Kidney epithelial cell (primary cell): ENCODE measurements at regions not wholly inside any gene's neighbourhood (a gene's known extent, or its start where the extent isn't known, plus 50 kb on each side); places are given as distances from the start of the nearest gene placed in this dataset.

Experiments used
- DNase-seq: peaks from one replicate; pipeline ENCODE4 v3.0.0-alpha.2; 2010; ENCODE audit warnings: low read depth
- H3K27me3 ChIP-seq: 2 replicates; pipeline ENCODE4 v1.6.0; 2011; ENCODE audit warnings: low read length; ENCODE audit not compliant: control insufficient read depth, insufficient read depth
- H3K36me3 ChIP-seq: 2 replicates; pipeline ENCODE4 v1.5.1; 2011; ENCODE audit warnings: low read length; ENCODE audit not compliant: control insufficient read depth, insufficient read depth
- H3K4me3 ChIP-seq: 2 replicates; pipeline ENCODE4 v1.5.1; 2011; ENCODE audit warnings: low read depth, mild to moderate bottlenecking, control low read depth, low read length
- TF ChIP-seq, protein P1 (sequence below): IDR thresholded peaks from 2 replicates; pipeline ENCODE4 v1.5.1; 2011; ENCODE audit warnings: mild to moderate bottlenecking, moderate library complexity, low read length, control low read depth, inconsistent platforms; ENCODE audit not compliant: insufficient read depth, poor library complexity, severe bottlenecking

DNA sequence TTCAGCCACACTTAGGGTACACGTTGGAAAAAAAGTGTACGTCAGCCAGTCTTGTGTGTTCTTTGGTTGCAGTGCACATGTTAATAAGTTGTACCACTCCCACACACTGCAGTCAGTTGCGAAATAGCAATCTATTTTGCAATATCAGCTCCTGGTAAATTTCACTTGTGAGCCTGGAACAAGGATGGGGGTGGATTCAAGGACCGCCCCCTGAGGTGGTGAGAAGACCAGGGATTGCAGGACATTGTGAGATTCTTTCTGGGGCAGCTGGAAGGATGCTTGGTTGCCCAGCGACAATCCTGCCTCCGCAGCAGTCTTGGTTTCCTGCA, 78.6 kb upstream of the ZFHX3 start:
- peak; percentile 18 for DNase-seq
- H3K36me3 ChIP-seq = no peaks in the 10 kb centered on the region
- H3K27me3 ChIP-seq = peaks cover 3% of the 10 kb centered on the region
- no peak overlapping the region for H3K4me3 ChIP-seq
- TF ChIP-seq, protein P1, sequence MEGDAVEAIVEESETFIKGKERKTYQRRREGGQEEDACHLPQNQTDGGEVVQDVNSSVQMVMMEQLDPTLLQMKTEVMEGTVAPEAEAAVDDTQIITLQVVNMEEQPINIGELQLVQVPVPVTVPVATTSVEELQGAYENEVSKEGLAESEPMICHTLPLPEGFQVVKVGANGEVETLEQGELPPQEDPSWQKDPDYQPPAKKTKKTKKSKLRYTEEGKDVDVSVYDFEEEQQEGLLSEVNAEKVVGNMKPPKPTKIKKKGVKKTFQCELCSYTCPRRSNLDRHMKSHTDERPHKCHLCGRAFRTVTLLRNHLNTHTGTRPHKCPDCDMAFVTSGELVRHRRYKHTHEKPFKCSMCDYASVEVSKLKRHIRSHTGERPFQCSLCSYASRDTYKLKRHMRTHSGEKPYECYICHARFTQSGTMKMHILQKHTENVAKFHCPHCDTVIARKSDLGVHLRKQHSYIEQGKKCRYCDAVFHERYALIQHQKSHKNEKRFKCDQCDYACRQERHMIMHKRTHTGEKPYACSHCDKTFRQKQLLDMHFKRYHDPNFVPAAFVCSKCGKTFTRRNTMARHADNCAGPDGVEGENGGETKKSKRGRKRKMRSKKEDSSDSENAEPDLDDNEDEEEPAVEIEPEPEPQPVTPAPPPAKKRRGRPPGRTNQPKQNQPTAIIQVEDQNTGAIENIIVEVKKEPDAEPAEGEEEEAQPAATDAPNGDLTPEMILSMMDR = no peak

DNA sequence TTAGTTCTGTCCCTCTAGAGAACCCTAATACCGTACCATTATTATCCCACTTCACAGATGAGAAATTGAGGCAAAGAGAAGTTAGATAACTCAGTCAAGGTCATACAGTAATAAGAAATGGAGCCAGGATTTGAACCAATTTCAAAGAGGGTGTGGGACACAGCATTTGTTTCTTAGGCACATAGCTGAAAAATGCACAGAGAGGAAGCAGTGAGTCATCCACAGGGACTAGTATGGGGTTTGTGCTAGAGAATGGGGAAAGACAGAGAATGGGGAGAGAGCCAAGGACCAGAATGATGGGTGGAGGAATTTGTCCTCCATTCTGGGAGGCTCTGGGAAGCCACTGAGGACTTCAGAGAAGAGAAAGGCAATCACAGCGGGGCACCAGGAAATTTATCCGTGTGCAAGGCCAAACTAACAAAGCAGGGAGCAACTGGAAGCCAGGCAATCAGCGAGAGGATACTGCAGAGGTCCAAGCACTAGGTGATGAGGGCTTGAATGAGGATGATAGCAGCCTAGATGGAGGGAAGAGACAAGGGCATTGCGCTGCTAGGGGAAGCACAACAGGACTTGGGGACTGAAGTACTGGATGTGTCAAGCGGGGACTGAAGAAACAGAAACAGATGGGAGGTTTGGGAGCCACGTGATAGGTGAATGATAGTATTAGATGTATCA, 78.1 kb upstream of the ZFHX3 start:
- no peaks in the 10 kb centered on the region for H3K36me3 ChIP-seq
- TF ChIP-seq, protein P1 = no peak
- no peak for DNase-seq
- peaks cover 3% of the 10 kb centered on the region for H3K27me3 ChIP-seq
- no peak overlapping the region for H3K4me3 ChIP-seq

DNA sequence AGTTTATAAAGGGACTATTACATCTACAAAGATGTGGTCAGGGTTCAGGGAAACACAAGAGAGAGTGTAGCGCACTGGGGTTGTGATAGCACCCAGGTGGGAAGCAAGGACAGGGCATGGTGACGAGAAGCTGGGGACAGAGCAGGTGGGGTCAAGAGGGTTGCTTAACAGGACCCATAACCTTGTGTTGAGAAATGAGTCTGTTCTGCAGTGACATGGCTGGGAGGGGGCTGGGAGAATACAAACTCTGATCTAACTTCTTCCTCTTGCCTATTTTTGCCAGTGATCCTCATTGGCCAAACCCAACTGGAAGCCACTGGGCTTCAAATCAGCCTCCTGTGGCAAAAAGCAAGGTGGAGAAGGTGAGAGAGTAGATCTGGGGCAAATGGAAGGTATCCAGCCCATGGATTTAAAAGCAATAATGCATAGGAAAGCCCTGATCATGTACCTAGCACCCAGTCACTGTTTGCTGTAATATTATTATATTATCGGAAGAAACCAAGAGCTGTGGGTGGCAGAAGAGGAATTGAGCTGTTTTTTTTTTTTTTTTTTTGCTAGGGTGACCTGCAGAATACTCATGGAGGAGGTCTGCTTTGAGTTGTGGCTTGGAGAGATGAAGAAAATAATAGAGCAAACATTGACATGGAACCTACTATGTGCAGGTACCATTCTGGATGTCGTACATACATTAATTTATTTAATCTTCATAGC, 76.9 kb upstream of the ZFHX3 start:
- Histone ChIP-seq H3K36me3 (no peaks in the 10 kb centered on the region), H3K4me3 (no peak overlapping the region), H3K27me3 (peaks cover 3% of the 10 kb centered on the region)
- no peak for DNase-seq
- TF ChIP-seq, protein P1 = no peak

DNA sequence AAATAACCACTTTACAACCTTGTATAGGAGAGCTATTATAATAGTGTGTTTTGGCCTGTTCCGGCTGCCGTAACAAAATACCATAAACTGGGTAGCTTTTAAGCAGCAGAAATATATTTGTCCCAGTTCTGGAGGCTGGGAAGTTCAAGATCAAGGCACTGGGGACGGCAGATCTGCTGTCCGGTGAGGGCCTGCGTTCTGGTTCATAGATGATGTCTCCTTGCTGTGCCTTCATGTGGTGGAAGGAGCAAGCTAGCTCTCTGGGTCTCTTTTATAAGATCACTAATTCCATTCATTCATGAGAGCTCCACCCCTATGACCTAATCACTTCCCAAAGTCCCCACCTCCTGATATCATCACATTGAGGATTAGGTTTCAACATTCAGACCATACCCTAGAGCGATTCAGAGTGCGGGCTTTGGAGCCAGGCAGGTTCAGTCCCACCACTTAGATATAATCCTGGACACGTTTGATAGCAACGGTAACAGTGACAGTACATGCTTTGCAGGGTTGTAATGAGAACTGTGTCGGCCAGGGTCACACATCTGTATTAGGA, 76.2 kb upstream of the ZFHX3 start:
- TF ChIP-seq, protein P1 = no peak
- no peak for DNase-seq
- H3K27me3 ChIP-seq = peaks cover 3% of the 10 kb centered on the region
- H3K4me3 ChIP-seq = no peak overlapping the region
- H3K36me3 ChIP-seq = no peaks in the 10 kb centered on the region

DNA sequence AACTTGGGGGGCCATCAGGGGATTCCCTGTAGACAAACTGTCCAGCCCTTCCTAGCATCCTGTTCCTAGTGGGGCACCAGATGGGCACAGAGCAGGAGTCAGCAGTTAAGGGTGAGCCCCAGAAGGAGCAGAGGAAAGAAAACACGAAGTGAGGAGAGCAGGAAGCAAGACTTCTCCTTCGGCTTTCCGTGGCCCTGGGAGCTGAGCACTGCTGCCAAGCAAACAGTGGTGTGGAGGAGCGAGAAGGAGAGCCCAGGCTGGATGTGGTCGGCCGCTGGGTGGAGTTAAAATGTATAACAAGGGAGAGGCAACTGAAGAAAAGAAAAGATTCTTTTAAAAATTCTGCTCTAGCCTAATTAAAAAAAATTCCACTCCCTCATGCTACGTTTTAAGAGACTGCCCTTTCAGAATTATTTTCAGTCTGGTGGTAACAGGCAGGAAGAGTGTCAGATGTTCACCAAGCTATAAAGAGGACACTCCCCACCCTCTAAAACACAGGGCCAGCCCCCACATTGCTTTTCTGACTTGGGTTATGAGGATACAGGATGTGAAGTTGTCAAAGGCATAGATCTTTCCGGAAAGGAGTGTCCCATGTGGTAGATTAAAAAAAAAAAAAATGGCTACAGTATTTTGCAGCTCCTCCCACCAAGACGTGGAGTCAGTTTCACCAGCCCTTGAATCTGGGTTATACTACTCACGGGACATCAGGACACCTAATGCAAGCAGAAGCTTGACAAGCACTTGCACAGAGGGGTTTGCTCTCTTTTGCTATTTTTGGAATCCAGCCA, 74.9 kb upstream of the ZFHX3 start:
- H3K36me3 ChIP-seq = no peaks in the 10 kb centered on the region
- peaks cover 3% of the 10 kb centered on the region for H3K27me3 ChIP-seq
- TF ChIP-seq, protein P1 = no peak
- no peak overlapping the region for H3K4me3 ChIP-seq
- no peak for DNase-seq
